ENCODE measurements at regions not wholly inside any gene's neighbourhood (a gene's known extent, or its start where the extent isn't known, plus 50 kb on each side); places are given as distances from the start of the nearest gene placed in this dataset.

- TF ChIP-seq, protein P1, sequence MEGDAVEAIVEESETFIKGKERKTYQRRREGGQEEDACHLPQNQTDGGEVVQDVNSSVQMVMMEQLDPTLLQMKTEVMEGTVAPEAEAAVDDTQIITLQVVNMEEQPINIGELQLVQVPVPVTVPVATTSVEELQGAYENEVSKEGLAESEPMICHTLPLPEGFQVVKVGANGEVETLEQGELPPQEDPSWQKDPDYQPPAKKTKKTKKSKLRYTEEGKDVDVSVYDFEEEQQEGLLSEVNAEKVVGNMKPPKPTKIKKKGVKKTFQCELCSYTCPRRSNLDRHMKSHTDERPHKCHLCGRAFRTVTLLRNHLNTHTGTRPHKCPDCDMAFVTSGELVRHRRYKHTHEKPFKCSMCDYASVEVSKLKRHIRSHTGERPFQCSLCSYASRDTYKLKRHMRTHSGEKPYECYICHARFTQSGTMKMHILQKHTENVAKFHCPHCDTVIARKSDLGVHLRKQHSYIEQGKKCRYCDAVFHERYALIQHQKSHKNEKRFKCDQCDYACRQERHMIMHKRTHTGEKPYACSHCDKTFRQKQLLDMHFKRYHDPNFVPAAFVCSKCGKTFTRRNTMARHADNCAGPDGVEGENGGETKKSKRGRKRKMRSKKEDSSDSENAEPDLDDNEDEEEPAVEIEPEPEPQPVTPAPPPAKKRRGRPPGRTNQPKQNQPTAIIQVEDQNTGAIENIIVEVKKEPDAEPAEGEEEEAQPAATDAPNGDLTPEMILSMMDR (IDR thresholded peaks at IDR 0.05), result no peak
Observed at GRCh38 chr17:68184141-68184571, 63.7 kb upstream of the AMZ2 start.

GRCh38 chr17:68184816-68185436 lies 62.9 kb upstream of the AMZ2 start:
- TF ChIP-seq, protein P1 (IDR thresholded peaks at IDR 0.05), result no peak

DNA sequence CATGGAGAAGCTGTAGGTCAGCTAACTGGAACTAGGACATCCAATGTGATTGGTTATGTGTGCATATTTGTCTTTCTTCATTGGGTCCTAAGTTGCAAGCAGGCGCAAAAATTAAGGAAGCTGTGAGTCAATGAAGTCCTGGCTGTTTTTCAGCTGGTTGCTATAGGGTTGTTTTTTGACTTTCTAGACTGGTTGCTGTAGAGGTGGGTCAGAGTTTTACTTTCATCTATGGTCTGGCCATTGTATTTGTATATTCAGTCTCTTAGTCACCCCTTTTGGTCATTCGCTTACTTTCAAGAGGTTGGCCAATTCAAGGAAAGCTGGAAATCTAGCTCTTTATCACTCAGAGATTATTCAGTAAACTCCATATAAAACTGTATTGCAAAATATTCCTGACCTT lies 62.0 kb upstream of the AMZ2 start:
- TF ChIP-seq, protein P1 (IDR thresholded peaks at IDR 0.05), result no peak

DNA sequence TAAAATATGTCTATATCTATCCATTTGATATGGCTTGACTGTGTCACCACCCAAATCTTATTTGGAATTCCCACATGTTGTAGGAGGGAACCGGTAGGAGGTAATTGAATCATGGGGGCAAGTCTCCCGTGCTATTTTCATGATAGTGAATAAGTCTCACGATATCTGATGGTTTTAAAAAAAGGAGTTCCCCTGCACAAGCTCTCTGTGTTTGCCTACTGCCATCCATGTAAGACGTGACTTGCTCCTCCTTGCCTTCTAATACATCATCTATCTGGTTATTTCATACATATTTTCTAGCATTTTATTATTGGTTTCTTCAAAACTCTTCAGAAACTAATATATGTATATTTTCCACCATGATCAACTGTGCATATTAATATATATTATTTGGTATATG lies 57.3 kb upstream of the AMZ2 start:
- TF ChIP-seq, protein P1 (IDR thresholded peaks at IDR 0.05), result no peak

GRCh38 chr17:68195667-68196393 lies 52.0 kb upstream of the AMZ2 start:
- TF ChIP-seq, protein P1 (IDR thresholded peaks at IDR 0.05), result no peak

DNA sequence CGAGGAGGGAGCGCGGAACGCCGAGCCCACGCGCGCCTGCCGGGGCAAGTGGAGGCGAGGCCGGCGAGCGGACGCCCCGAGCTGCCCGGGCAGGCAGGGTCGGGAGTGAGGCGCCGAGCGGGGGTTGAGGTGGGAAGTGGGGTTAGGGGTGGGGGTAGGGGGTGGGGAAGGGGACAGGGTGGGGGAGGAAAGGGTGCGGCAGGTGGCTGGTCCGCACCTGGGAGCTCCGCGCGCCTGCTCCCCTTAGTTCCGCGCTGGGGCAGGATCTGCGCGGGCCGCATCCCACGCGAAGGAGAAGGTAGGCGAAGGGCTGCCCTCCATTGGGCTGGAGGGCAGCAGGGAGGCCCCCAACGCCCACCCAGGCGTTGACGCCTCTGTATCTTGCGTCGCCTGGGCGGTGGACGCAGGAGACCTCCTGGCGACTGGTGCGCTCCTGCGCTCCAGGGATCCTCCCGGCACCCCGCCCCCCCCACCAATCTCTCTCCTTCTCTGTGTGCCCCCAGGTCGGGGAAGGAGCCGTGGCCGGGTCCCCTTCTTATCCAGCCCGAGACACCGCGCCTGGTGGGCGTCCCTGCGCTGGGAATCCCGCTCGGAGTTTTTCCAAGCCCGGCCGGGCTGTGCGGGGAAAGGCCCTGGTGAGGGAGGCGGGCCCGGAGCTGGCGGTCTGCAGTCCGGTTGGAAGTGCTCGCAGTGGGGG lies 51.3 kb upstream of the AMZ2 start:
- TF ChIP-seq, protein P1 (IDR thresholded peaks at IDR 0.05), result no peak

DNA sequence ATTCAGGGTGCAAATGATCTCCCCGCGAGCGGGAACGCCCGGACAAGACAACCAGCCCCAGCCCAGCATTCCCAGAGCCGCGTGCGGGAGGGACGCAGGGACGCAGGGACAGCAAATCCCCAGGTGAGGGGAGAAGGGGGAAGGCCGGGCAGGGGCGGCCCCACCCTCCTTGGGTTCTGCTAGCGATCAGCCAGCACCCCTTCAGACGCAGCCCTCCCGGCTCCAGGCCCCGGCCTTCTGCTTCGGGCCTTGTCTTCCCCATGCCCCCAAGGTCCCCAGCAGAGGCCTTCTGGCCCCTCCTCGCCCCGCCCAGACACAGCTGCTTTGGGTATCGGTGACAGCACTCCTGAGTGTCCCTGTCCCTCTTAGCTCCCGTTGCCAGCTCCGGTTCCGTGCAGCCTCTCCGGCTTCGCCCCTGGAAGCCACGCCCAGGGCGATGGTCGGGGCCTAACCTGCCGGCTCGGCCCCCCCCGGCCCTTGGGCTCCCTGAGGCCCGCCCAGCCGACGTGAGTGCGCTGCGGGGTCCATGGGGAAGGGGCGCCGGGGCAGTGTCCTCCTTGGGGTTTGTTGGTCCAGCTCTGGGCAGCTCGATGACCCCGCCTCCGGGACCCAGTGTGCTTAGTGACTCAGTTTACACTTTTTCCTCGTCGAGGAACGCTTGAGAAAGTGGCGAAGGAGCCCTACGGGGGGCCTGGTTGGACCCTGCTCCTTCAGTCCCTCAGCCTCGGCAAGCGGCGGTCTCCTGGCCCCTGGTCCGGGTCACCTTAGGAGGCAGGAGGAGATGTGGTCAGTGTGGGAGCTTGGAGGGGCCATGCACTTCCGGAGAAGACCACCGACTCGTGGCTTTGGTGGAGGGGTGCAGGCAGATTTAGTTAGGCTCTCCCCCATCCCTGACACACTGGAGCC lies 50.5 kb upstream of the AMZ2 start:
- TF ChIP-seq, protein P1 (IDR thresholded peaks at IDR 0.05), result no peak

Data from LNCAP (cell line).